Kasumi-1 (cell line): ENCODE measurements at regions not wholly inside any gene's neighbourhood (a gene's known extent, or its start where the extent isn't known, plus 50 kb on each side); places are given as distances from the start of the nearest gene placed in this dataset.

Source experiments
- DNase-seq, 2 experiments: peaks; one replicate each; lab custom pipeline; 2025; lab: John Stamatoyannopoulos, UW

GRCh38 chr11:11137339-11137738, 215.7 kb downstream of the CSNK2A3 start:
- no peak for DNase-seq

GRCh38 chr11:11135820-11136476, 217.1 kb downstream of the CSNK2A3 start:
- no peak for DNase-seq

GRCh38 chr11:11129118-11129517, 223.9 kb downstream of the CSNK2A3 start:
- DNase-seq = no peak

- DNase-seq = no peak
Observed at GRCh38 chr11:11125618-11126017, 227.4 kb downstream of the CSNK2A3 start.

GRCh38 chr11:11122749-11123148, 230.3 kb downstream of the CSNK2A3 start:
- DNase-seq = no peak

- no peak for DNase-seq
Observed at GRCh38 chr11:11119917-11120316, 233.1 kb downstream of the CSNK2A3 start.

GRCh38 chr11:11117730-11118129, 235.3 kb downstream of the CSNK2A3 start:
- no peak for DNase-seq

- no peak for DNase-seq
Observed at GRCh38 chr11:11115475-11115874, 237.6 kb downstream of the CSNK2A3 start.

- DNase-seq = no peak
Observed at GRCh38 chr11:11113626-11114025, 239.4 kb downstream of the CSNK2A3 start.

- no peak for DNase-seq
Observed at GRCh38 chr11:11108026-11108425, 245.0 kb downstream of the CSNK2A3 start.

- DNase-seq = no peak
Observed at GRCh38 chr11:11107076-11107723, 245.8 kb downstream of the CSNK2A3 start.

- DNase-seq = no peak
Observed at GRCh38 chr11:11105361-11105760, 247.5 kb upstream of the ZBED5 start.

GRCh38 chr11:11095831-11096723, 238.2 kb upstream of the ZBED5 start:
- no peak for DNase-seq

GRCh38 chr11:11090495-11090894, 232.6 kb upstream of the ZBED5 start:
- DNase-seq = no peak

- no peak for DNase-seq
Observed at GRCh38 chr11:11089805-11090204, 232.0 kb upstream of the ZBED5 start.

GRCh38 chr11:11086979-11087378, 229.1 kb upstream of the ZBED5 start:
- no peak for DNase-seq

- DNase-seq = no peak
Observed at GRCh38 chr11:11085580-11085979, 227.7 kb upstream of the ZBED5 start.

- DNase-seq = no peak
Observed at GRCh38 chr11:11084337-11084736, 226.5 kb upstream of the ZBED5 start.

GRCh38 chr11:11083441-11083840, 225.6 kb upstream of the ZBED5 start:
- no peak for DNase-seq

- no peak for DNase-seq
Observed at GRCh38 chr11:11082646-11083045, 224.8 kb upstream of the ZBED5 start.

GRCh38 chr11:11081776-11082175, 223.9 kb upstream of the ZBED5 start:
- no peak for DNase-seq

GRCh38 chr11:11081288-11081687, 223.4 kb upstream of the ZBED5 start:
- no peak for DNase-seq
